D721Med (cell line): ENCODE measurements at regions not wholly inside any gene's neighbourhood (a gene's known extent, or its start where the extent isn't known, plus 50 kb on each side); places are given as distances from the start of the nearest gene placed in this dataset.

Experiments
- DNase-seq: peaks from one replicate; pipeline ENCODE4 v3.0.0; 2011; ENCODE audit warnings: low spot score; ENCODE audit not compliant: insufficient read length
- FAIRE-seq: peaks from 2 replicates; lab custom pipeline; 2011; peaks lifted over from hg19 to GRCh38; lab: Jason Lieb, UNC
- TF ChIP-seq, protein P1 (sequence below): IDR thresholded peaks from 2 replicates; pipeline ENCODE4 v1.5.1; 2012; ENCODE audit warnings: mild to moderate bottlenecking, control low read depth; ENCODE audit not compliant: insufficient read depth; ENCODE audit errors: missing control alignments

DNA sequence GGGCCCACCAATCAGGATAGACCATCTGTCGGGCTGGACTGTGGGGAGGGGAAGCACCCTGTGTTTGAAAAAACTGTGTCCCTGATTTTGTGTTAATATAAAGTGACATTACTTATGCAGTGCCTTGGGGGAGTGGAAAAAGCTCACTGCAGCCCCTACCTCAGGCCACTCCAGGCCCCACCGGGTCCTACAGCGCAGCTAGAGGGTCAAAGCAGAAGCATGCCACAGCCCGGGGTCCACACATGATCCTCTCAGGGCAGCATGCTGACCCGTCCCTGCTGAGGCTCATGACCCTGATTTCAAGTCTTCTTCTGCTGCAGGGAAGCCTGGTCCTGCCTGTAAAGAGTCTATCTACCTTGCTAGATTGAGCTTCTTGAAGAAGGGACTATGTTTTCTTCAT lies 133.0 kb upstream of the PLCB4 start:
- no peak for FAIRE-seq
- DNase-seq, result no peak
- TF ChIP-seq, protein P1, sequence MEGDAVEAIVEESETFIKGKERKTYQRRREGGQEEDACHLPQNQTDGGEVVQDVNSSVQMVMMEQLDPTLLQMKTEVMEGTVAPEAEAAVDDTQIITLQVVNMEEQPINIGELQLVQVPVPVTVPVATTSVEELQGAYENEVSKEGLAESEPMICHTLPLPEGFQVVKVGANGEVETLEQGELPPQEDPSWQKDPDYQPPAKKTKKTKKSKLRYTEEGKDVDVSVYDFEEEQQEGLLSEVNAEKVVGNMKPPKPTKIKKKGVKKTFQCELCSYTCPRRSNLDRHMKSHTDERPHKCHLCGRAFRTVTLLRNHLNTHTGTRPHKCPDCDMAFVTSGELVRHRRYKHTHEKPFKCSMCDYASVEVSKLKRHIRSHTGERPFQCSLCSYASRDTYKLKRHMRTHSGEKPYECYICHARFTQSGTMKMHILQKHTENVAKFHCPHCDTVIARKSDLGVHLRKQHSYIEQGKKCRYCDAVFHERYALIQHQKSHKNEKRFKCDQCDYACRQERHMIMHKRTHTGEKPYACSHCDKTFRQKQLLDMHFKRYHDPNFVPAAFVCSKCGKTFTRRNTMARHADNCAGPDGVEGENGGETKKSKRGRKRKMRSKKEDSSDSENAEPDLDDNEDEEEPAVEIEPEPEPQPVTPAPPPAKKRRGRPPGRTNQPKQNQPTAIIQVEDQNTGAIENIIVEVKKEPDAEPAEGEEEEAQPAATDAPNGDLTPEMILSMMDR, result no peak

DNA sequence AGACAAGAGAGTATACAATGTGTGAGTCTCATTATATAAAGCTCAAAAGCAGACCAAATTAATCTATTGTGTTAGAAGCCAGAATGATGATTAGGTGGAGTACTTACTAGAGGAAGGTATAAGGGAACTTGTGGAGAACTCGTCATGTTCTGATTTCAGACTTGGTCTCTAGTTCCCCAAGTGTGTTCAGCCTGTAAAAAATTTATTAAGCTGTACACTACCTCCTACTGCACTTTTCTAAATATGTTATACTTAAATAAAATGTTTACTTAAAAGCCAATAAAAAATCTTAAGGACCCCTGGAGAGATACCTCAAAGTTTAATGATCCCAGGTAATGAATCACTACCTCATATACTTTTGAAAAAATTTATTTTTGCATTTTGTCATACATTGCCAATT lies 130.4 kb upstream of the PLCB4 start:
- DNase-seq, result no peak
- FAIRE-seq, result no peak
- TF ChIP-seq, protein P1, result no peak

DNA sequence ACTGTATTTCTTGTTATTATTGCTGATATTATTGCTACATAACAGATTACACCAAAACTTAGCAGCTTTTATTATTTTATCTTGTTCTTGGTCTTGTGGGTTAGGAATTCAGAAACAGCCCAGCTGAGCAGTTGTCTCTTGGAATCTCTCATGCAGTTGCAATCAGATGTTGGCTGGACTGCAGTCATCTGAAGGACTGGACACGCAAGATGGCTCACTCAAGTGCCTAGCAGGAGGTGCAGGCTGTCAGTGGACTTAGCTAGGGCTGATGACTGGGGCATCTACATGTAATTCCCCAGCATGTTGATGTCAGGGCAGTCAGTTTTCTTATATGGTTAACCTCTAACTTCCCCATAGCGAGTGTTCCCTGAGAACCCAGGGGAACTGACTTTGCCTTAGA lies 128.6 kb upstream of the PLCB4 start:
- FAIRE-seq (no peak), DNase-seq (no peak)
- TF ChIP-seq, protein P1, result no peak

DNA sequence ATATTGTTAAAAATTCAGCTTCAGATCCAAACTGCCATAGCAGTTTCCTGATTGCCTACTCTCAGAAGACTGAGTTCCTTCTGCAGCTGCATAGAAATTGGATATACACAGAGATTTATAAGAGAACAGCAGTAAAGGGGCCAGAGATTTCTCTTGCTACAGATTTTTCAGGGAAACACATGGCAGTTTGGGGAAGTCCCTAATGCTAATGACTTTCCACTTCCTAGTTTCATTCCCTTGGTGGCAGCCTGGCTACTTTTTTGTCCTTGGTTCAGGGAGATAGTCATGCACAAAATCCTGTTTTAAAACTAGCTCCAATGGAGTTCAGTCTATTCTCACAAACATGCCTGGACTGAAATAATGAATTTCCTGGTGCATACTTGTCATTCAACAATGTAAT lies 125.3 kb upstream of the PLCB4 start:
- TF ChIP-seq, protein P1, result no peak
- DNase-seq (no peak), FAIRE-seq (no peak)

DNA sequence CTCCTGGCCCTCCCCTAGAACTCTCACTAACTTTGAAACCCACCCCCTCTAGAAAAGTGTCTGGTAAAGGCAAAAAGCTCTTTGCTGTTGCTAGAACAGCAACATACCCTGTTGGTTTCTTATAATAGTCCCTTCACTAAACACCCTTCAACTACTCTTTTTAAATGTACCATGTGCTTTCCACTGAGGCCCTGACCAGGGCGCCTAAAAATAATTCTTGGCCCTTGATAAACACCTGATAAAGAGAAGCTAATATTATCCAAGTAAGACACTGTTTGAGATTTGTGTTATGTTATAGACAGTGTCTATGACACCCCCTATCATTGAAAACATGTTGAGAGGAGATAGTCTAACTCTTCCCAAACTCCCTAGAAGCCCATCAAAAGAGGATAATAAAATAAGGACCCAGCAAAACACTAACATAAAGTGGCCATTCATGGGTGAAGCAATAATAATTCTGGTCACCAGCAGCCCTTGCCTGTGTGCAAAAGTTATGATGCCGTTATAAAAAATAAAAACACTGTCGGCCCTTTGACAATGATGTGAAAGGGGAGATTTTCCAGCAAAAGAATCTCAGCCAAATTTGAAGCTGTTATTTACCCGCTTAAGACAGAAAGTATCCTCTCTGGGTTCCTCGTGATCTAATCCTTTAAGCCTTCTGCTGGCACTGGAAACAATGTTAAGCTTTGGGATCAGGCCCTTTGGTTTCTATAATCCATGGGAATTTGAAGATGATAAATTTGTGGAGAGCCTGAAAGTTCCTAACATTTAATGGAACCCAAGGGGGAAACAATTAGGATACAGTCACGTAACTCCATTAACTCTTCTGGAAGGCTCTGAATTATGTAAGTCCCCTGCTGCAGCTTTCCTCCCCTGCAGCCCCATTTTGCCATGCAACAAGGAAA lies 122.6 kb upstream of the PLCB4 start:
- FAIRE-seq (no peak), DNase-seq (no peak)
- TF ChIP-seq, protein P1, result no peak

DNA sequence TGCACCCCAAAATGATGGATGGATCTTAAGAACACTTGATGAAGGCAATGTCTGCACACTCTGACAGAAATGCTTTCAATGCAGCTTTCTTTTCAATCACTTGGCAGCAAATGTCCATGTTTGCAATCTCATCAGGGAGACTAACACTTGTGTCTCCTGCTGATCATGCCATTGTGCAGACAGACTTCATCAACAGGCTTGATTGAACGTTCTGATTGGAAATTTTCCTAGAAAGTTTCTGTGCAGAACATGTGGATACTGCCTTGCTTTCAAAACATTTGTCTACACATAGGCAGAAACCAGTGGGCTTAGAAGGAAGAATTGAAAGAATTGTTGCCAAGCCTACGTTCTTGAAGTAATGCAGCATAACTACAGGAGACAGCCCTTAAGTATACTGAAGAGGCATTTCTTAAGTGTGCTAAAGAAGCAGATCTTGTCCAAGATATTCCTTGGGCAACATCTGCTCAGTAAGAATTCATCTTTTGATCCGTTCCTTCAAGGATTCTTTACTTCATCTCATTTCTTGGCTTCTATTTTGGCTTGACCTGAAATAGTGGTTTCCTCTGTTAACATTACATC lies 120.4 kb upstream of the PLCB4 start:
- TF ChIP-seq, protein P1, result no peak
- FAIRE-seq, result no peak
- DNase-seq, result no peak

DNA sequence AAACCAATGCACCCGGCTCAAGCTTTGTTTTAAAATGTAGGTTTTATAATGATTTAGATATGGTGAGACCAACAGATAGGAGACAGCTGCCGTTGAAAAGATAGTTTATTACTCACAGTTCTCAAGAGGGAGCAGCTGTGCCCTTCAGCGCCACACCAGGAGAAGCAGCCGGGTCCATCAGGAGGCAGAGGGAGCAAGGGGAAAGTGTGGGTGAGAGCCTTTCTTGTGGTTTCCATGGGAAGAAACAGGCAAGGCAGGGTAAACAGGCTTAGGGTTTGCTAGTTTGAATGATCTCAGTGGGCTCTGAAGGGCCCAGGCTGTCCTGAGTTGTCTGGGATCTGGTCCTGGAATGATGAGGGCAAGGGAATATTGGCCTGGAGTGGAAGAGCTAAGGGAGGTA lies 117.7 kb upstream of the PLCB4 start:
- DNase-seq (no peak), FAIRE-seq (no peak)
- TF ChIP-seq, protein P1, result no peak
